Lower leg skin (tissue), 4 donors: ENCODE measurements at regions not wholly inside any gene's neighbourhood (a gene's known extent, or its start where the extent isn't known, plus 50 kb on each side); places are given as distances from the start of the nearest gene placed in this dataset.
"Not testable (repeated sequence)": the region's sequence is repeated elsewhere in the genome, so short reads cannot be mapped to it uniquely, and the experiment has no call there.

Experiments
- DNase-seq, 2 donors: peaks; one replicate each; pipeline ENCODE4 v3.0.0-alpha.2; 2019; ENCODE audit warnings: low spot score in 2 of 2
- H3K4me3 ChIP-seq: fragments of 200-600 bp; sonication (generic); 2 replicates; pipeline ENCODE4 v1.5.1; 2017; ENCODE audit warnings: mild to moderate bottlenecking, low read depth; ENCODE audit not compliant: poor library complexity, severe bottlenecking
- POLR2A ChIP-seq, 2 donors: fragments of 450-650 bp; IDR thresholded peaks; one replicate each; pipeline ENCODE4 v1.6.1; 2016 to 2017; ENCODE audit warnings: antibody characterized with exemption in 2 of 2, mild to moderate bottlenecking in 1 of 2, moderate library complexity in 1 of 2
- WGBS, 2 donors: methylation state at CpG; one replicate each; pipeline ENCODE4 v1.1.5; 2018; 5-methylcytosine and 5-hydroxymethylcytosine counted together
- intact Hi-C: fragments of 100-400 bp; cut with DNase I; formaldehyde crosslinking; loops from one replicate; pipeline ENCODE4 v1.15.0; 2023; ENCODE audit warnings: low total_unique reads
- TF ChIP-seq, protein P1 (sequence below), 3 donors: fragments of 450-650 bp; IDR thresholded peaks; one replicate each; pipeline ENCODE4 v1.5.1; 2016; ENCODE audit warnings: antibody characterized with exemption in 3 of 3, mild to moderate bottlenecking in 3 of 3, moderate library complexity in 2 of 3

GRCh38 chr7:19899529-19899928 is 126.1 kb upstream of the TMEM196 start:
- WGBS, 2 donors: 64 to 68% methylated on average over 3 of the region's 3 CpGs
- intact Hi-C loops: no loop called here
- H3K4me3 ChIP-seq: no peak overlapping the region
- TF ChIP-seq, protein P1, sequence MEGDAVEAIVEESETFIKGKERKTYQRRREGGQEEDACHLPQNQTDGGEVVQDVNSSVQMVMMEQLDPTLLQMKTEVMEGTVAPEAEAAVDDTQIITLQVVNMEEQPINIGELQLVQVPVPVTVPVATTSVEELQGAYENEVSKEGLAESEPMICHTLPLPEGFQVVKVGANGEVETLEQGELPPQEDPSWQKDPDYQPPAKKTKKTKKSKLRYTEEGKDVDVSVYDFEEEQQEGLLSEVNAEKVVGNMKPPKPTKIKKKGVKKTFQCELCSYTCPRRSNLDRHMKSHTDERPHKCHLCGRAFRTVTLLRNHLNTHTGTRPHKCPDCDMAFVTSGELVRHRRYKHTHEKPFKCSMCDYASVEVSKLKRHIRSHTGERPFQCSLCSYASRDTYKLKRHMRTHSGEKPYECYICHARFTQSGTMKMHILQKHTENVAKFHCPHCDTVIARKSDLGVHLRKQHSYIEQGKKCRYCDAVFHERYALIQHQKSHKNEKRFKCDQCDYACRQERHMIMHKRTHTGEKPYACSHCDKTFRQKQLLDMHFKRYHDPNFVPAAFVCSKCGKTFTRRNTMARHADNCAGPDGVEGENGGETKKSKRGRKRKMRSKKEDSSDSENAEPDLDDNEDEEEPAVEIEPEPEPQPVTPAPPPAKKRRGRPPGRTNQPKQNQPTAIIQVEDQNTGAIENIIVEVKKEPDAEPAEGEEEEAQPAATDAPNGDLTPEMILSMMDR (IDR thresholded peaks at IDR 0.05): no peak
- TF ChIP-seq POLR2A (IDR thresholded peaks at IDR 0.05): no peak
- no peak for DNase-seq

DNA sequence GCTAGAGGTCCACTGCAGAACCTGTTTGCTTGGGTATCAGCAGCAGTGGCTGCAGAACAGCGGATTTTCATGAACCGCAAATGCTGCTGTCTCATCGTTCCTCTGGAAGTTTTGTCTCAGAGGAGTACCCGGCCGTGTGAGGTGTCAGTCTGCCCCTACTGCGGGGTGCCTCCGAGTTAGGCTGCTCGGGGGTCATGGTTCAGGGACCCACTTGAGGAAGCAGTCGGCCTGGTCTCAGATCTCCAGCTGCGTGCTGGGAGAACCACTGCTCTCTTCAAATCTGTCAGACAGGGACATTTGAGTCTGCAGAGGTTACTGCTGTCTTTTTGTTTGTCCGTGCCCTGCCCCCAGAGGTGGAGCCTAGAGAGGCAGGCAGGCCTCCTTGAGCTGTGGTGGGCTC is 109.5 kb upstream of the TMEM196 start:
- WGBS, 2 donors: 94 to 95% methylated on average over 11 of the region's 11 CpGs
- H3K4me3 ChIP-seq, DNase-seq, intact Hi-C loops: not testable (repeated sequence)

GRCh38 chr7:19872094-19872493 is 98.7 kb upstream of the TMEM196 start:
- intact Hi-C loops: no loop called here
- WGBS, 2 donors: 87 to 90% methylated on average over 1 of the region's 1 CpG
- no peak for DNase-seq

DNA sequence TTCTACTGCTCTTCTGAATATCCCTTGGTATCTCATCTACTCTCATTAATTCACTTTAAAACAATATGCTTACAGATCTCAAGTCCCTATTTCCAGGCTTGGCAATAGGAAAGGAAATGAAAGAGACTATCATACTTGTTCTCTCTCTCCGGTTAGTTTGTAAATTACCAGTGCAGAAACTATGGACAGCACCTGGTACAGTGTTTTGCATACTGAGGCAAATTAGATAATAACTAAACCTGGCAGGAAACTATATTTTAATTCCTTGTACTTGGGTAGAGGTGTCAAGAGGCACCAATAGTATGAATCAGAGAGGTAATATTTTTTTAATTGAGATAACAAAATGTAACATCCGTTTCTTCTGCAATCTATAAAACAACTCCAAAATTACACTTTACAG is 97.7 kb upstream of the TMEM196 start:
- intact Hi-C loops: no loop called here
- DNase-seq: no peak
- no peak overlapping the region for H3K4me3 ChIP-seq
- TF ChIP-seq, protein P1 (IDR thresholded peaks at IDR 0.05): no peak
- no peak for TF ChIP-seq POLR2A (IDR thresholded peaks at IDR 0.05)
- 79 to 86% methylated on average over 2 of the region's 2 CpGs for WGBS, 2 donors

More at GRCh38 chr7:19872094-19872493, 98.7 kb upstream of the TMEM196 start:
- TF ChIP-seq, protein P1 (IDR thresholded peaks at IDR 0.05): no peak
- TF ChIP-seq POLR2A (IDR thresholded peaks at IDR 0.05): no peak
- no peak overlapping the region for H3K4me3 ChIP-seq

DNA sequence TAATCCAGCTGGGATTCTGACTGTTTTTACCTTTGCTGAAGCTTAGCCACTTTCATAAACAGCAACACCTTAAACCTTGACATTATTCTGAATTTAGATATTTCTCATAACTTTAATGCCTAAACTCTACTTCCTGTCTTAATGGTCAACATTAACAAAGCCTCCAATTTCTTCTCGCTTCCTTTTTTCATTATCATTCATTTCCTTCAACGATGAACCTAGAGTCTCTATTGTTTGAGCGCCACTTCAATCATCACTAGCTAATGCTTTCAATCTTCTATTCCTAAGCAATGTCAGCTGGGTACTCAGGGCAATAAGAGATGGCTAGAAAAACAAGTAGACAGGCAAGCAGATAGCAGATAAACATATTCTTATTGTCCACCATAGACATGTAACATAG is 96.6 kb upstream of the TMEM196 start:
- DNase-seq: no peak
- intact Hi-C loops: no loop called here
- TF ChIP-seq, protein P1 (IDR thresholded peaks at IDR 0.05): no peak
- TF ChIP-seq POLR2A (IDR thresholded peaks at IDR 0.05): no peak
- no peak overlapping the region for H3K4me3 ChIP-seq
- WGBS, 2 donors: 83 to 89% methylated on average over 3 of the region's 3 CpGs

GRCh38 chr7:19853261-19853832 is 79.9 kb upstream of the TMEM196 start:
- intact Hi-C loops: no loop called here
- TF ChIP-seq, protein P1 (IDR thresholded peaks at IDR 0.05): no peak
- no peak for TF ChIP-seq POLR2A (IDR thresholded peaks at IDR 0.05)
- H3K4me3 ChIP-seq: no peak overlapping the region
- no peak for DNase-seq
- 58 to 78% methylated on average over 5 of the region's 5 CpGs for WGBS, 2 donors
